Choroid plexus epithelial cell (primary cell): ENCODE measurements at regions not wholly inside any gene's neighbourhood (a gene's known extent, or its start where the extent isn't known, plus 50 kb on each side); places are given as distances from the start of the nearest gene placed in this dataset.

Experiments
- DNase-seq: peaks from one replicate; pipeline ENCODE4 v3.0.0-alpha.2; 2010; ENCODE audit warnings: low read depth
- H3K4me3 ChIP-seq: 2 replicates; pipeline ENCODE4 v1.5.1; 2011; ENCODE audit warnings: low read depth, mild to moderate bottlenecking, control low read depth, low read length, moderate library complexity
- TF ChIP-seq, protein P1 (sequence below): conservative IDR thresholded peaks from 2 replicates; pipeline ENCODE4 v1.5.1; 2011; ENCODE audit warnings: low read depth, mild to moderate bottlenecking, control low read depth, inconsistent platforms, low read length, moderate library complexity

DNA sequence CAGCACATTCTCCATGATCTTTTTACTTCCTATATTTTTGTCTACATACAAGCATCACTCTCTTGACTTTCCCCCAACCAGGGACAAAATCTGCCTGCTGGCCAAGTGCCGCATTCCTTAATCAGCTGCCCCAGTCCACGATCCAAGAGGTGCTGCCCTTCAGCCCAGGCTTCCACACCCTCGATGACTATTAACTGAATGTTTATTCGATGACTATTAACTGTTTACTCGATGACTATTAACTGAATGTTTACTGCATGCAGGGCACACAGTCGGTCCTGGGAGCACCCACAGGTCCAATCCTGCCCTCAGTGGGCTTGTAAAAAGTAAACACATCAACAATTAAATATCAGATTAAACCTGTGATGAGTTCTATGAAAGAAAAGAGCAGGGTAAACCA lies 256.9 kb downstream of the ARRDC4 start:
- no peak for DNase-seq
- TF ChIP-seq, protein P1, sequence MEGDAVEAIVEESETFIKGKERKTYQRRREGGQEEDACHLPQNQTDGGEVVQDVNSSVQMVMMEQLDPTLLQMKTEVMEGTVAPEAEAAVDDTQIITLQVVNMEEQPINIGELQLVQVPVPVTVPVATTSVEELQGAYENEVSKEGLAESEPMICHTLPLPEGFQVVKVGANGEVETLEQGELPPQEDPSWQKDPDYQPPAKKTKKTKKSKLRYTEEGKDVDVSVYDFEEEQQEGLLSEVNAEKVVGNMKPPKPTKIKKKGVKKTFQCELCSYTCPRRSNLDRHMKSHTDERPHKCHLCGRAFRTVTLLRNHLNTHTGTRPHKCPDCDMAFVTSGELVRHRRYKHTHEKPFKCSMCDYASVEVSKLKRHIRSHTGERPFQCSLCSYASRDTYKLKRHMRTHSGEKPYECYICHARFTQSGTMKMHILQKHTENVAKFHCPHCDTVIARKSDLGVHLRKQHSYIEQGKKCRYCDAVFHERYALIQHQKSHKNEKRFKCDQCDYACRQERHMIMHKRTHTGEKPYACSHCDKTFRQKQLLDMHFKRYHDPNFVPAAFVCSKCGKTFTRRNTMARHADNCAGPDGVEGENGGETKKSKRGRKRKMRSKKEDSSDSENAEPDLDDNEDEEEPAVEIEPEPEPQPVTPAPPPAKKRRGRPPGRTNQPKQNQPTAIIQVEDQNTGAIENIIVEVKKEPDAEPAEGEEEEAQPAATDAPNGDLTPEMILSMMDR: no peak
- H3K4me3 ChIP-seq: no peak overlapping the region

DNA sequence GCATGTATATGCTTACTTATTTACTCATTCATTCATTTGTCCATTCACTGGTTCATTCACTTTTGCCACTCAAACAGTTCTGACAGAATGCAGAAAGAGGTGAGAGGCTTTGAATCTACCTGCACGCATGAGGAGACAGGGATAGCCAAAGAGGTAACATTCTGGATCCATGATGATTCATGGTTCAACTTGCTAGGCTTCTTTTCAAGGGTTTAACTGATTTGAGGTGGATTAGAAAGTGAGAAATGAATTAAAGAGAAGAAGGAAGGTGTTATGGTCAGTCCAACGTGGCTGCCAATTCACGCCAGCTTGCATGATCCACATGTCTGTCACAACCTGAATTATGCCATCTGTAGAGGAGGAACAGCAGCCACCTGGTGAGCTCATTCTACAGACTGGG lies 260.6 kb downstream of the ARRDC4 start:
- TF ChIP-seq, protein P1: no peak
- no peak for DNase-seq
- H3K4me3 ChIP-seq: no peak overlapping the region

DNA sequence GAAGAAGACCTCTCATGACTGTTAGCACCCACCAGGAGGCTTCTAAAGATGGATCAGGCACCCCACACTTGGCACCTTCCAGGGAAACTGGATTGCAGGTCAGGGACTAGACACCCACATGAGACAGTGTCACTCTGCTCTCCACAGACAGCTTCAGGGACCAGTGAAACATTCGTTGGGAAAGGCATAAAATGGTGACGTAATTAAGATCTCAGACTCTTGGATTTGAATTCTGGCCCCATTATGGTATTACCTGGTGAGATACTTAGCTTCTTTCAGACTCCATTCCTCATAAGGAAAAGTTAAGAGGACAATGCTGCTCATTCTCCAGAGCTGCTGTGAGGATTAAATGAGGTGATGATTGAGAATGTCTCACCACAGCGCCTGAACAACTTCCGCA lies 261.1 kb downstream of the ARRDC4 start:
- no peak for DNase-seq
- TF ChIP-seq, protein P1: no peak
- H3K4me3 ChIP-seq: no peak overlapping the region

DNA sequence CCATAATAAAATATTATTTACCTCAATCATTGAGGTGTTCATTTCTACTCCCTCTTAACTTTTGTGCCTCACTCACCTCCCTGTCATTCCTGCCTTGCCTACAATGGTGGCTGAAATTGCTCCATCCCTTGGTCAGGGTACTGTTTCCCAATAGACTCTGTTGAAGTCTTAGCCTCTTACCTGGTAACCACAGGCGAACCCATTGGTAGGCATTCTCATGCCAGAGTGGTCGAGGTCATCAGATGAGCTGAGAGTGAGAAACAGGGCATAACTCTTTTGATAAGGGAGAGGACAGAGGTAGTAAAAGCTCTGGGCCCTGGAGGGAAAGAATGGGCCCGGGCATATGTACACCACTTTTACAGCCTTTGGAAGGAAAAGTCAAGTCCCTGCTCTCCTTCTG lies 265.6 kb downstream of the ARRDC4 start:
- TF ChIP-seq, protein P1: no peak
- no peak for DNase-seq
- no peak overlapping the region for H3K4me3 ChIP-seq

DNA sequence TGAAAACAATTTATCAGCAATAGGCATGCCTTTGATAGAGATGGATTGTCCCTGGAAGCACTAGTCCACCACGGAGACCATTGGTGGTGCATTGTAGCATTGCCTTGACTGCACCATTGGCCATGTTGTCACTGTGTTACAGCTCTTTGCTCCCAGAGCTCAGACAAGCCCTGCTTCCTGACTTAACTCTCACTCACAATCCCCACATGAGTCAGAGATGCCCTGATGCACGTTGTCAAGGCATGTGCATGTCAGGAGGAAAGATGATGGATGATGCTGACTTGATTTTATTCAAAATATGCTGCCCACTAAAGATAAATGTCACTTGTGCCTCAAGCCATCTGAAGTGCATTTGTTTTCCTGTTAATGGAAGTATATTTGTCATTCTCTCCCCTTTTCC lies 266.1 kb downstream of the ARRDC4 start:
- TF ChIP-seq, protein P1: no peak
- H3K4me3 ChIP-seq: no peak overlapping the region

DNA sequence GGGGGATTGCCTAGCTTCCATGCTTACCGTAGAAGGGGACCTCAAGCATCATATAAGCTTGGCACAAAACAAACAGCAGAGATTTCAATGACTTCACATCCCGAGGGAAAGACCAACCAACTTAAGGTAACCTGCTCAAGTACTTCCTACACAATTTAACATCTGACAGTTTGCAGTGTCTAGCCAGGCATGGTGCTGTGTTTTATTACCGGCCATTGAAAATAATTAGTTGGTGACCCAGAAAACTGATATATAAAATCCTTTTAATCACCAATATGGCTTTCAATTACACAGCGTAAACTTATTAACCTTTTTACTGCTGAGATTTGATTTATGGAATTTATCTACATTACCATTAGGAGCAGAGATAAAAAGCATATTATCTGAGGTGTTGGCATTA lies 268.3 kb downstream of the ARRDC4 start:
- H3K4me3 ChIP-seq: no peak overlapping the region
- TF ChIP-seq, protein P1: no peak
- DNase-seq: no peak

More for the DNA sequence above, 266.1 kb downstream of the ARRDC4 start:
- no peak for DNase-seq

DNA sequence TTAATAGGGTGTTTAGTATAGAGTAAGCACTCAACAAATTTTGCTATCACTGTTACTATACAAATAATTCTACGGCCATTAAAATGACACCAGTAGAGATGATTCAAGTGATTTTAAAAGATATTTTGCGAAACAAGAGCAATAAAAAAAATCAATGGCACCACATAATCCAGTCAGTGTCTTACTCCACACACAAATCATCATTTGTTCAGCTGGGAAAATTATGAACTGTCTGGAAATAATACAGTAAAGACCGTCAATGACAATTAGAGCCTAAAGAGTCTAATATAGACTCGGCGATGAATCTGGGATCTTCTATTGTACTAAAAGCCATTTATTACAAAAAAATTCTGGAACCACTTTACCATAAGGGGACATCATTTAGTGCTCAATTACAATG lies 270.5 kb downstream of the ARRDC4 start:
- TF ChIP-seq, protein P1: no peak
- no peak for DNase-seq
- H3K4me3 ChIP-seq: no peak overlapping the region
